HFFc6 (cell line): ENCODE measurements at regions not wholly inside any gene's neighbourhood (a gene's known extent, or its start where the extent isn't known, plus 50 kb on each side); places are given as distances from the start of the nearest gene placed in this dataset.

ENCODE experiments used
- DNase-seq: peaks from one replicate; pipeline ENCODE4 v3.0.0-alpha.2; 2018
- H3K27ac Mint-ChIP-seq: 2 replicates; pipeline ENCODE4 v1.8.0; 2020; ENCODE audit warnings: mild to moderate bottlenecking, mixed read lengths
- H3K27me3 Mint-ChIP-seq: 2 replicates; pipeline ENCODE4 v1.8.0; 2021; ENCODE audit warnings: mild to moderate bottlenecking, moderate library complexity, mixed read lengths; ENCODE audit not compliant: insufficient read depth
- H3K36me3 Mint-ChIP-seq: 2 replicates; pipeline ENCODE4 v1.8.0; 2021; ENCODE audit warnings: low read depth, mixed read lengths
- H3K4me1 Mint-ChIP-seq: 2 replicates; pipeline ENCODE4 v1.8.0; 2020; ENCODE audit warnings: low read depth, mixed read lengths
- H3K4me3 Mint-ChIP-seq: 2 replicates; pipeline ENCODE4 v1.8.0; 2020; ENCODE audit warnings: mild to moderate bottlenecking, moderate library complexity, mixed read lengths
- H3K9me3 Mint-ChIP-seq: 2 replicates; pipeline ENCODE4 v1.8.0; 2020; ENCODE audit warnings: mild to moderate bottlenecking, mixed read lengths
- TF ChIP-seq, protein P1 (sequence below): fragments of 200-600 bp; sonication (generic); IDR thresholded peaks from 2 replicates; pipeline ENCODE4 v1.5.0; 2021; ENCODE audit warnings: antibody characterized with exemption, mild to moderate bottlenecking

DNA sequence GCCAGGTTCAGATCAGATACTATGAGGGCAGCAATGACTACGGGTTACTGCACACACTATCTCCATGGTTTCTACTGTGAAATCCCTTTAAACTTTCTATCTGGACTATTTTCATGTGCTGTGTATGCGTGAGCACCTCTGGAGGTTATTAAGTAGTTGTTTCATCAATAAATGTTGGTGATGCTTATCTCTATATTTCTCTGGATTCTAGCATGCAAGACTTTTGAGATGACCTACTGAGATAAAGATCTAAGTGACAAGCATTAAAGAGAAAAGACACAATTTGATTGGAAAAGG, 194.0 kb downstream of the NRIP1 start:
- H3K9me3 Mint-ChIP-seq: no peaks in the 10 kb centered on the region
- TF ChIP-seq, protein P1, sequence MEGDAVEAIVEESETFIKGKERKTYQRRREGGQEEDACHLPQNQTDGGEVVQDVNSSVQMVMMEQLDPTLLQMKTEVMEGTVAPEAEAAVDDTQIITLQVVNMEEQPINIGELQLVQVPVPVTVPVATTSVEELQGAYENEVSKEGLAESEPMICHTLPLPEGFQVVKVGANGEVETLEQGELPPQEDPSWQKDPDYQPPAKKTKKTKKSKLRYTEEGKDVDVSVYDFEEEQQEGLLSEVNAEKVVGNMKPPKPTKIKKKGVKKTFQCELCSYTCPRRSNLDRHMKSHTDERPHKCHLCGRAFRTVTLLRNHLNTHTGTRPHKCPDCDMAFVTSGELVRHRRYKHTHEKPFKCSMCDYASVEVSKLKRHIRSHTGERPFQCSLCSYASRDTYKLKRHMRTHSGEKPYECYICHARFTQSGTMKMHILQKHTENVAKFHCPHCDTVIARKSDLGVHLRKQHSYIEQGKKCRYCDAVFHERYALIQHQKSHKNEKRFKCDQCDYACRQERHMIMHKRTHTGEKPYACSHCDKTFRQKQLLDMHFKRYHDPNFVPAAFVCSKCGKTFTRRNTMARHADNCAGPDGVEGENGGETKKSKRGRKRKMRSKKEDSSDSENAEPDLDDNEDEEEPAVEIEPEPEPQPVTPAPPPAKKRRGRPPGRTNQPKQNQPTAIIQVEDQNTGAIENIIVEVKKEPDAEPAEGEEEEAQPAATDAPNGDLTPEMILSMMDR: no peak
- no peak overlapping the region for H3K27ac Mint-ChIP-seq
- H3K27me3 Mint-ChIP-seq: peaks cover 2% of the 10 kb centered on the region; the same call in 1 of the 2 replicates
- H3K4me1 Mint-ChIP-seq: peaks cover 40% of the 10 kb centered on the region
- no peaks in the 10 kb centered on the region for H3K36me3 Mint-ChIP-seq
- no peak overlapping the region for H3K4me3 Mint-ChIP-seq
- DNase-seq: no peak

GRCh38 chr21:14869984-14870852, 194.6 kb downstream of the NRIP1 start:
- H3K4me3 Mint-ChIP-seq: no peak overlapping the region
- no peak overlapping the region for H3K27ac Mint-ChIP-seq
- peaks cover 36% of the 10 kb centered on the region for H3K4me1 Mint-ChIP-seq

GRCh38 chr21:14866859-14867765, 197.7 kb downstream of the NRIP1 start:
- H3K4me3 Mint-ChIP-seq: no peak overlapping the region
- H3K27ac Mint-ChIP-seq: no peak overlapping the region
- H3K27me3 Mint-ChIP-seq: no peaks in the 10 kb centered on the region; the same call in 1 of the 2 replicates
- H3K9me3 Mint-ChIP-seq: no peaks in the 10 kb centered on the region
- TF ChIP-seq, protein P1: no peak
- peaks cover 60% of the 10 kb centered on the region for H3K4me1 Mint-ChIP-seq
- no peaks in the 10 kb centered on the region for H3K36me3 Mint-ChIP-seq
- DNase-seq: no peak

More at GRCh38 chr21:14869984-14870852, 194.6 kb downstream of the NRIP1 start:
- TF ChIP-seq, protein P1: no peak
- DNase-seq: no peak
- Mint-ChIP-seq H3K9me3 (no peaks in the 10 kb centered on the region), H3K27me3 (peaks cover 1% of the 10 kb centered on the region; the same call in 1 of the 2 replicates), H3K36me3 (no peaks in the 10 kb centered on the region)

DNA sequence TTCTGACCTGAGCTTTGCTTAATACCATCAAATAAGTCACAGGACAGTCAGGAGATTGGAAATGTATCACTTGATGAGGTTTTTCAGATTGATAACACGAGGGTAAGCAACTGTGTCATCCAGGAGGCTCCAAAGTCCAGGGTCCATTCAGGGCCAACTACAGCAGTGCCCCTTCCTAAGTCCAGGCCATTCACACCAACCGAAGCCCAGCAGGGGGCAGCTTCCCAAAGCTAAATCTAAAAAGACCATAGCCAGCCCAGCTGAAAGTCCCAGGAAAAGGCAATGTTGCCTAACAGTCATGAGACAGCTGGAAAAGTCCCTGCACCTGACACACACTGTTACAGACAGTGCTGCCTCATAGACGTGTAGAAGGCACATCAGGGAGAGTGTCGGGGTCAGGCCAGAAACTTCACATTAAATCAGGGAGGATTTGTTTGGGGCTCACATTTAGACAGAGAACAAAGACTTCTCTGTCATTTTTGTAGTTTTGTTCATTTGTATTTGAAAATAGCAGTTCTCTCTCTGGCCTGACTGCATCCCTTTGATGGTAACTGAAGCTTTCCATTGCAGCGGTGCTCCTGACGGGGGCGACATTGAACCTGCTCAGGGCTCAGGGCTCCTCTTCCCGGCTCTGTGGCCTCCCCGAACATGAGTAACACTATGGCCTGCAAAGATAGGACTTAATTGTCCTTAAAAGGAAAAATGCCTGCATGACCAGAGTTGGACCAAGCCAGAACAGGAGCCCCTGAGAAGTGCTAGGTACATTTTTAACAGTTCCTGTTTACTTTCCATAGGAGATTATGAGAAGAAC, 200.4 kb downstream of the NRIP1 start:
- H3K27ac Mint-ChIP-seq: peak overlapping the region; percentile 52
- TF ChIP-seq, protein P1: peak; percentile 79
- no peaks in the 10 kb centered on the region; the same call in 1 of the 2 replicates for H3K27me3 Mint-ChIP-seq
- H3K9me3 Mint-ChIP-seq: 0 out of 2 replicates have a peak, but pooled peaks cover 7% of the 10 kb centered on the region
- no peak overlapping the region; the same call in 1 of the 2 replicates for H3K4me3 Mint-ChIP-seq
- peaks cover 14% of the 10 kb centered on the region for H3K36me3 Mint-ChIP-seq
- peaks cover 61% of the 10 kb centered on the region for H3K4me1 Mint-ChIP-seq
- DNase-seq: peak; percentile 68

- Mint-ChIP-seq H3K4me3 (peak overlapping the region; percentile 12; the same call in 1 of the 2 replicates), H3K36me3 (peaks cover 14% of the 10 kb centered on the region), H3K27me3 (no peaks in the 10 kb centered on the region; the same call in 1 of the 2 replicates), H3K4me1 (peaks cover 56% of the 10 kb centered on the region), H3K27ac (peak overlapping the region; percentile 52), H3K9me3 (0 out of 2 replicates have a peak, but pooled peaks cover 7% of the 10 kb centered on the region)
- DNase-seq: no peak
- TF ChIP-seq, protein P1: no peak
Measured at GRCh38 chr21:14863745-14864210, 201.0 kb downstream of the NRIP1 start.
